ENCODE measurements at regions not wholly inside any gene's neighbourhood (a gene's known extent, or its start where the extent isn't known, plus 50 kb on each side); places are given as distances from the start of the nearest gene placed in this dataset.

GRCh38 chr5:109961751-109962150 lies 272.0 kb downstream of the MAN2A1 start:
- no peak overlapping the region for H3K27ac ChIP-seq (replicated peaks)
- no peak for TF ChIP-seq POLR2AphosphoS5 (IDR thresholded peaks at IDR 0.05; ENCODE audit: low read depth)
- TF ChIP-seq SPI1 (IDR thresholded peaks at IDR 0.05; ENCODE audit: borderline replicate concordance, low read depth): peak; percentile 64; the same call in 1 of the 2 replicates
- H3K27me3 ChIP-seq (ENCODE audit: insufficient read depth, poor library complexity, severe bottlenecking): no peaks in the 10 kb centered on the region
- DNase-seq (ENCODE audit: low read depth in 1 of 2, low spot score in 1 of 2): peak in 1 of 2 experiments; percentile 11
- H3K4me3 ChIP-seq (replicated peaks; ENCODE audit: insufficient read depth, low read length): no peak overlapping the region

- TF ChIP-seq SPI1 (IDR thresholded peaks at IDR 0.05; ENCODE audit: borderline replicate concordance, low read depth) (no peak), CTCF (IDR thresholded peaks at IDR 0.05; ENCODE audit: insufficient read depth, low read length) (no peak), GABPA (IDR thresholded peaks at IDR 0.05; ENCODE audit: low read depth) (no peak), REST (IDR thresholded peaks at IDR 0.05; ENCODE audit: insufficient replicate concordance, low read depth) (no peak), POLR2AphosphoS5 (IDR thresholded peaks at IDR 0.05; ENCODE audit: low read depth) (no peak)
- H3K27ac ChIP-seq (replicated peaks): no peak overlapping the region
- no peak for DNase-seq (ENCODE audit: low read depth in 1 of 2, low spot score in 1 of 2)
- no peaks in the 10 kb centered on the region for H3K27me3 ChIP-seq (ENCODE audit: insufficient read depth, poor library complexity, severe bottlenecking)
- H3K4me3 ChIP-seq (replicated peaks; ENCODE audit: insufficient read depth, low read length): no peak overlapping the region
Measured at GRCh38 chr5:109962882-109963603, 273.3 kb downstream of the MAN2A1 start.

- no peaks in the 10 kb centered on the region for H3K27me3 ChIP-seq (ENCODE audit: insufficient read depth, poor library complexity, severe bottlenecking)
- H3K4me3 ChIP-seq (replicated peaks; ENCODE audit: insufficient read depth, low read length): no peak overlapping the region
- TF ChIP-seq SPI1 (IDR thresholded peaks at IDR 0.05; ENCODE audit: borderline replicate concordance, low read depth): no peak
- no peak for TF ChIP-seq GABPA (IDR thresholded peaks at IDR 0.05; ENCODE audit: low read depth)
- TF ChIP-seq POLR2AphosphoS5 (IDR thresholded peaks at IDR 0.05; ENCODE audit: low read depth): no peak
- TF ChIP-seq CTCF (IDR thresholded peaks at IDR 0.05; ENCODE audit: insufficient read depth, low read length): no peak
- TF ChIP-seq REST (IDR thresholded peaks at IDR 0.05; ENCODE audit: insufficient replicate concordance, low read depth): no peak
- no peak for DNase-seq (ENCODE audit: low read depth in 1 of 2, low spot score in 1 of 2)
- no peak overlapping the region for H3K27ac ChIP-seq (replicated peaks)
Measured at GRCh38 chr5:109964136-109964535, 274.4 kb downstream of the MAN2A1 start.

- TF ChIP-seq CTCF (IDR thresholded peaks at IDR 0.05; ENCODE audit: insufficient read depth, low read length): no peak
- no peak for DNase-seq (ENCODE audit: low read depth in 1 of 2, low spot score in 1 of 2)
- no peaks in the 10 kb centered on the region for H3K27me3 ChIP-seq (ENCODE audit: insufficient read depth, poor library complexity, severe bottlenecking)
- H3K4me3 ChIP-seq (replicated peaks; ENCODE audit: insufficient read depth, low read length): no peak overlapping the region
- H3K27ac ChIP-seq (replicated peaks): no peak overlapping the region
Measured at GRCh38 chr5:109965634-109966033, 275.9 kb downstream of the MAN2A1 start.
